GM18867 (cell line): ENCODE measurements at regions not wholly inside any gene's neighbourhood (a gene's known extent, or its start where the extent isn't known, plus 50 kb on each side); places are given as distances from the start of the nearest gene placed in this dataset.

Experiments
- ATAC-seq: cut with Tn5 transposase; IDR thresholded peaks from one replicate; pipeline ENCODE4 v1.9.1; 2021; ENCODE audit warnings: mild to moderate bottlenecking, moderate library complexity; ENCODE audit not compliant: unreplicated experiment

DNA sequence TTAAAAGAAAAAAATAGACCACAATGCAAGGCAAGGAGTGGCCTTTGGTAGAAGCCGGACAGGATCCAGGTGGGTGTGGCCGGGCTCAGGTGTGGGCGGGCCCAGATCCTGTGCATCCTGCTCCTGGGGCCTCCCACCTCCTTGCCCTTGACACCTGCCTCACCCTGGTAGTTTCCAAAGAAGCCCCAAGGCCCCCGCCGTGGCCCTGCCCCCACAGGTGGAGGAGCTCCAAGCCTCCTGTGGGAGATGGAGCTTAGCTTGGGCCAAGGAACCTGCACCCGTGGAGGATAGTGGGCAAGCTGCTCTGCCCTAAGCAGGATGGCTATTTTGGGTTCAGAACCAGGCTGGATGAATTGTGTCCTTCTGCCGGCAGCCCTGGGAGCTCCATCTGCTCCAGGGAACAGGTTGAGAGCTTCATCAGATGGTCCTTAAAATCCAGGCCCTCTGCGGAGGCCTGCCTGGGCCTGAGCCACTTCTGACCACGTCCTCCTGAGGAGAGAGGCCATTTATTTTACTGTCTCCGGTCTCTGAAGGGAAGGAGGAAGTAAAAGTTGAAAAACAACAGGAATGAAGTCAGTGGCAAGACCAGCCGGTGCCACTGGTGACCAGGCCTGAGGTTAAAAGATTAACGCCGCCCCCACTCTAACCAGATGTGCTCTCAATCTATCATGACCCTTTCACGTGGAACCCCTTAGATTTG lies 53.9 kb upstream of the KLF13 start:
- no peak for ATAC-seq

DNA sequence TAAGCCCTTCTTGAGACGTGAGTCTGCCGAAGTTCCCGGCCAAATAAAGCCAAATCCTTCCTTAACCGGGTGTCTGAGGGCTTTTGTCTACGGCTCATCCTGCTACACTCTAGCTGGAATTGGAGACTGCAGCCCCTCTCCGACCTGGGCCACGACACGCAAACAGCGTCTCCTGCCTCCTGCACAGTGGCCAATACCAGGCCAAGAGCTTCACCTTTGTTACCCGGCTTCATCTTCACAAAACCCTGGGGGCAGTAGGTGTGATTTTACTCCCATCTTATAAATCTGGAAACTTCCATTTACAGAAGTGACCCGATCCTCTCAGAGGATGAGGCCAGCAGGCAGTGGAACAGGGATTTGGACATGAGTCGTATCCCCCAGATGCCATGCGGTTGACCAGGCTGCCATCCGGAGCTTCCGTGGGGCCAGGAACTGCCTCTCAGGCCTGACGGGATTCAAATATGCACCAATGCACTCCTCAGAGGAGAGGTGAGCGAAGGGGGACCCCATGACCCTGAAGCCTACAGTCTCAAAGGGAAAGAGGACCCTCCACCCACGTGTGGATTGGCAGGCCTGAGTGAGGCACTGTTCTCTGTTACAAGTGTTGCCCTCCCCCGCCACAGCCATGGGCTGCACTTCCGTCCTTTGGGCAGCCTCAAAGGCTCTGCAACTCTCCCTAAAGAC lies 53.2 kb upstream of the KLF13 start:
- ATAC-seq = no peak

DNA sequence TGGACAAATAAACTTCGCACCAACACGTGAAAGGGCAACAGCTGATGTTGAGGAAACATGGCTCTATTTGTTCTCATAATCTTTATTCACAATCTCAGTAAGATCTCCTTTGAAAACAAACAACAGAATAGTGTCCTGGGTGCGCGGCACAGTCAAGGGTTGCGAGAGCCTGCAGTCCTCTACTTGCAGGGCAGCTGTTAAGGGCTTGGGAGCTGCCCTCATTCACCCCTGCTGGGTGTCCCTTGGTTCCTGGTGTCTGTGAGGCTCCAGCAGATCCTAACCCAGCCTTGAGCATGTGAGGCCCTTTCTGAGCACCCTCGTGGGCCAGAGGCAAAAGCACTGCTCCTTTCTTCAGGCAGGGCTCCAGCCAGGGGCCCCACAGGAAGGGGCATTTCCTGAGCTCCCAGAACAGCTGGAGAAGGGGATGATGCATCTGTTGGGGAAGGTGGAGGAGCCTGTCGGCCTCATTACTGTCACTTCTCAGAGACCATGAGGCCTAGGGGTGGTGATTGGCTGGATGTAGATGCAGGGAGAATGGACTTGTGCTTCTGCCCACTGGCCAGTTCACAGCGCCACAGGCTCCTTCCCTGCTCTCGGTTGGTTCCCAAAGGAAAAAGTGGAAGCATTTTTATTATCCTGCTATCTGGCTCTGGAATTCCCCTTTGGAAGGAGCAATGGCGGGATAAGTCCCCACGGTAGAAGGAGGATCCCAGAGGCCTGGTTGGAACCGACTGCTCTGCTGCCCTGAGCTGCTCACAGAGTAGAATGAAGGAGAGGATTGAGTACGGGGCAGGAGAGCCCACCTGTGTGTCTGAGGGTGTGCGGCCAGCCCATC lies 51.9 kb upstream of the KLF13 start:
- ATAC-seq = no peak

DNA sequence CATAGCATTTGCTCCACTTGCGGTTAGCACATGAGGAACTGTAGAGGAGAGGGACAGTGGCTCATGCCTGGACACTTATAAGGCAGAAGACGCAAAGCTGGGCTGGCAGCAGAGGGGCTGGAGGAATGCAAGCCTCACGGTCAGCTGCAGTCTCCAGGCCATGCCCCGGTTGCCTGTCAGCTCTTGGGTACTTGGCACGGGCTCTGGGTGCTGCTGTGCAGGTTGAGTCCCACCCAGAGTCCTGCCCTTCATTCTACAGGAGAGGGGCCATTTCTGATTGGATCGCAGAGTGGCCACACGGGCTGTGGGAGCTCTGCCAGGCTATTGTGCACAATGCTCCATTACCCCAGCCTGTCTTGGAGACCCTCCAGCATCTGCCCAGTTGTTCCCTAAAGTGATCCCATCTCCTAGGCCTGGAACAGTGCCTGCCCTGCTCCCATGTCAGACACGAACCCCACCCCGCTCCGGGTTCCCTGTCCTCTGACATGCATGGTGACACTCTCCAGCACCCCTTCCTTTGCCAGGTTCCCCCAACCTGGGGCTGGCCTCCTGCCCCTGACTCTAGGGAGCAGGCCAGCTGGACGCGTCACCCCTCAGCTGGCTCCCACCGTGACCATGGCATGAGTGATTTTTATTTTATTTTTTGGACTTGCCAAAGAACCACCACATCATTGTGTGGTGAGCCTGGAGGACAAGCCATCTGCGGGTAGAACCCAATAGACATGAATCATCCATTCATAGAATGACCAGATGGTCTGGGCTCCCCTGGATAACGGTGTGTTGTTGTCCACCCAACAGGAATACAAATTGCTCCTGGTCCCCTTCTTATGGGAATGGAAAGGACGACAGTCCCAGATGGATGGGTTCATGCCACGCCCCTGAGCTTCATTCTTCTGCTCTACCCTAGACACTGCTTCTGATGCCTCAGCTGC lies 51.0 kb upstream of the KLF13 start:
- no peak for ATAC-seq

DNA sequence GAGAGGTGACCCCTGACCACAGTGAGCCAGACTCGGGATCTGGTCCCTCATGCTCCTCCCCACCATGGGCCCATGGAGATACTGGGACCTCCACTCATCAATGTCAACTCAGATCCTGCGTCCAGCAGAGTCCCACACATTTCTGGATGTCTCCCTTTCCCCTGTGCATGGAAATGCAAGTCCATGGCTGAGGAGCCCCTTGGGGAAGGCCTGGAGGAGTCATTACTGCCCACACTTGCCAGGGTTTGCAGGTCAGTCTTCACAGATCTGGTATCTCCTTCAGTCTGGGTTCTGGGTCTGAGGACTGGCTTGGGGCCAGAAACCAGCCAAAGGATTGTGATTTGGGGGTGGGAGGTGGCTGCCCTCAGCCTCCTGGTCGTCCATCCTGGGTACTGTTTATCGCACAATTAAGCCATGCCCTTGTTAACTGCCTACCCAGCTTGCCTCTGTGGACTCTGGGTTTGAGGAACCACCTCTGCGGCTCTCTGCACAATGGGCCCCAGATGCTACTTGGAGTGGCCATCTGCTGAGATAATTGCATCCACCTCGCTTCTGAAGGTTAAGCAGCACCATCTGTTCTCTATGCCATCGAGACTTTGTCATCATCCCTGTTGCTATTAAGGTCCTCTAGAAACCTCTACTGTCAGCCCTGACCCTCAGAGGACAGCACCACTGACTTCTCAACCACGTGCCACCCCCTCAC lies 49.9 kb upstream of the KLF13 start:
- no peak for ATAC-seq
